IPS-NIHi11 (cell line): ENCODE measurements at regions not wholly inside any gene's neighbourhood (a gene's known extent, or its start where the extent isn't known, plus 50 kb on each side); places are given as distances from the start of the nearest gene placed in this dataset.
"Not testable (repeated sequence)": the region's sequence is repeated elsewhere in the genome, so short reads cannot be mapped to it uniquely, and the experiment has no call there.

Experiments
- DNase-seq: peaks from one replicate; pipeline ENCODE4 v3.0.0; 2012; ENCODE audit warnings: mixed read lengths, low spot score

DNA sequence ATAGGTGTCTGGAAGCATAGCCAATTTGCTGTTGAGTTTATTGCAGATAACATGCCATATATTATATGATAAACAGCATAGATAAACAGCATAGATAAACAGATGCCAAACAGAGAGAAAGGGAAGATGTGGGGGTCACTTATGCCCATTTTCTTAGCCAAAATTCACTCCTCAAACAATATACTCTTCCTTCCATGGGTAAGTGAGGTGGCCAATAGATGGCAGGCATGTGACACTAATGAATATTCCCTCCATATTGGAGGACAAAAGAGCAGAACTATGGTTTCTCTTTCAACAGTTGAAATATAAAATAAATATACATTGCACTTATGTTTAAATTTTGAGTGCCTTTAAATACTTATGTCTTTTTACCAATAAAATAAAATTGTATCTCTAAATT, 1212.8 kb downstream of the REEP3 start:
- peak; percentile 15 for DNase-seq

- no peak for DNase-seq
These were observed 1217.3 kb downstream of the REEP3 start for GRCh38 chr10:64738462-64738861.

DNA sequence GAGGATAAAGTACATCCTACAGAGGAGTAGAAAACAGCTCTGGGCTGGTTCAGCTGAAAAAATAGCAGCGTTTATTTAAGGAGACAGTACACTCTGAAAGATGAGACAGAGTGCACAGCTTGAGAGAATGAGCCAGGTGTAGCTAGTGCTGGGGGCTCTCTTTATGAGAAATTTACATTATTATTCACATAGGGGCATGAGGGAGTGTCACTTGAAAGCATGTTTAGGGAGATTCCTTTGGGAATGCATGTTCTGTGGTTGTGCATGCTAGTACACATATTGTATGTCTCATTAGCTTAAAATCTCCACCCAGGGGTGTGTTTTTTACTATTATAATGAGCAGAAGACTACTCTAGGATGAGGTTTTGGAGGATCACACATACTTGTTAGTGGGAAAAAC, 1224.4 kb downstream of the REEP3 start:
- no peak for DNase-seq

DNA sequence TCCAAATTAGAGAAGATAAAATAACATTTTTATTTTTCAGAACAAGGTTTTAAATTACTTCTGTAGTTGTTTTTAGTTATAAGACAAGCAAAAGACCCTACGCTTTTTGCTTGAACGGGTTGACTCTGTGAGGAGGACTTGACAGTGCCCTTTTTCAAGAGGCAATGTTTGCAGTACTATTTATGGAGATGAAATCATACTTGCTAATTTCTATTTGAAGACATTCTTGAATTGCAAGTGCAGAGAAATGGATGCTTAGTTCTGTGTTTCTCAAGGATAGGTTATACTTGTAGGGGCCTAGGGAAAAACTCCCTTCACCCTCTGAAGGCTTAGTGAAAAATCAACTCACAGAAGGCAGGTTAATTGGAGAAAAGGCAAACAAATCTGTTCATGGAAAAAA, 1229.5 kb downstream of the REEP3 start:
- DNase-seq: no peak

GRCh38 chr10:64753516-64753915, 1232.3 kb downstream of the REEP3 start:
- DNase-seq: no peak

DNA sequence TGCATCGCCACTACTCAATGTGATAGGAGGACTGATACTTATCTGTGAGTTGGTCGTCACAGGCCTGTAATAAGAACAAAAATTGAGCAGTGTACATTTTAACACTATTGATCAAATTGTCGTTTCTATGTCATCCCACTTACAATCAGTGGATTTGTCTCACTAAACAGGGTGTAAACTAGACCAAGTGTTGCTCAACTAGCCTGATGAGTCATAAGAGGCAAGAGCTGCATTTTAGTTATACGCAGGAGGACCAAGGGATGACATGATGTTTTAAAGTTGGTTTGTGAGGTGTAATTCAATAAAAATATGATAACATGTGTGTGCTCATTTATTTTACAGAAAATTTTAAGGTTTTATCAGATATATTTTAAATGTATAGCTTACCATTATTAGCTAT, 1239.2 kb downstream of the REEP3 start:
- no peak for DNase-seq

DNA sequence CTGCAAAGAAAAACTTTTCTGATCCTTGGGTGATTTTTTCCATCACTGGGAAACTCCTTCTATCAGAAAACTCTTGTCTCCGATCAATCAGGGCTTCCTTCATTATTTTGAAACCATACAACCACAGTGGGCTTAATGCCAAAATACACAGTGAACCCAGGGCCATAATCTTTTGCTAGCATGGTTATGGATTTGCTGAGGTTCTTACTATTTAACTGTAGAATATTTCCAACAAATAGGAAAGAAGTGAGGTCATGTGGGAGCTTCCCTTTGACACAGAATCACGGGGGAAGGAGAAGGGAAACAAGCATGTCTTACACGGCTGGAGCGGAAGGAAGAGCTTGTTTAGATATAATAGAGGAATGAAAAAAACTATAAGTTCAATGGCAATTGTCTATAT, 1241.7 kb downstream of the REEP3 start:
- DNase-seq: no peak

DNA sequence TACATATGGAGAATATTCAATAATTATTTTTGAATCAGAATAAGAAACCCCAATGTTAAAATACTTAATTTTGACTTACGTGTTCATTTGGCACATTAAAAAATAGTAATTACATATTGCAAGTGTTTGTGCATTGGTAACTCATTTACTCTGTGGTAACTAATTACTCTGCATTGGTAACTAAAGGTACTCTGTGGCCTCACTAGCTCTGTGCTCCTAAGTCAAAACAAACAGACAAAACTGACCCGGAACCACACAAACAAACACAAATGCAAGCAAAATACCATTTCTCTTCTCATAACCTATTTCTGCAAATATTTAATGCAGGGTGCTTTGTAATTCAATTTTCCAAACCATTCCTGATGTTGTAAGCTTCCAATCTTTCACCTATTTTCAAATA, 1244.3 kb downstream of the REEP3 start:
- DNase-seq: no peak

DNA sequence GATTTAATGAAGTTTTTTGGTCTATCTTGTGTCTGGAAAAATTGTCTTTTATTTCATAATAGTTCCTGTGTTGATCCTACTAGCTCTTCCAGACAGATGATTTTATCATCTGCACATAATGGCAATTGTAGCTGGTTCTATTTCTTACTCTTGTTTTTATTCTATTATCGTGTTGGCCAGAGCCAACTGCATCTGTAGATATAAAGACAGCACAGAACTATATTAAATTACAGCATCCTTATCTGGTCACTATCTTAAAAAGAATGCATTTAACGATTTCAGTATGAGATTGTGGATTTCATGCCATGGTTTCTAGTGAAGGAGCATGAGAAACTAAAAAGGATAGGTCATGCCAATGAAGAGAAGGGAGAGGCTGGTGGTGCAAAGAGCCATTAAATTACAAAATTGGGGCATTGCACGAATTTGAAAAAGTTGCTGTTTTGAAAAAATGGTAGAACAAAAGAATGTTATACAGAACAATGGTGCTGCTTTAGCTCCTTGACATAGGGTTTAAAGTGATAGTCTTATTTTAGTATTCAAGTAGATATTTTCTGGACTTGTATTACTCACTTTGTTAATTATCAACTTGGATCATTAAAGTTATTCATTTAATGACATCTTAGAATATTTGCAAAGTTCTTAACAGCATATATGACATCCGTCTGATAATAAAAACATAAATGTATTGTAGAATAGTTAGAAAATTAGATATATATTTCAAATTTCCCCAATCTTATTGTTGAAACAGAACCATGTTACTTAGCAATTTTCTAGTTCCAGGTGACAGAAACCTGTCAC, 1250.3 kb downstream of the REEP3 start:
- DNase-seq: no peak

- DNase-seq: no peak
These were observed 1252.2 kb downstream of the REEP3 start for GRCh38 chr10:64773357-64773756.

DNA sequence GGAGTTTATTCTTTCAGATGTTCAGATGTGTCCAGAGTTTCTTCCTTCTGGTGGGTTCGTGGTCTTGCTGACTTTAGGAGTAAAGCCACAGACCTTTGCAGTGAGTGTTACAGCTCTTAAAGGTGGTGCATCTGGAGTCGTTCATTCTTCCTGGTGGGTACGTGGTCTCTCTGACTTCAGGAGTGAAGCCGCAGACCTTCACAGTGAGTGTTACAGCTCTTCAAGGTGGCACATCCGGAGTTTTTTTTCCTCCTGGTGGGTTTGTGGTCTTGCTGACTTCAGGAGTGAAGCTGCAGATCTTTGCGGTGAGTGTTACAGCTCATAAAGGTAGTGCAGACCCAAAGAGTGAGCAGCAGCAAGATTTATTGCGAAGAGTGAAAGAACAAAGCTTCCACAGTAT, 1263.2 kb downstream of the REEP3 start:
- not testable (repeated sequence) for DNase-seq

GRCh38 chr10:64785816-64786215, 1264.6 kb downstream of the REEP3 start:
- DNase-seq: no peak

GRCh38 chr10:64786989-64787388, 1265.8 kb downstream of the REEP3 start:
- DNase-seq: no peak

GRCh38 chr10:64795847-64796246, 1274.6 kb downstream of the REEP3 start:
- no peak for DNase-seq

DNA sequence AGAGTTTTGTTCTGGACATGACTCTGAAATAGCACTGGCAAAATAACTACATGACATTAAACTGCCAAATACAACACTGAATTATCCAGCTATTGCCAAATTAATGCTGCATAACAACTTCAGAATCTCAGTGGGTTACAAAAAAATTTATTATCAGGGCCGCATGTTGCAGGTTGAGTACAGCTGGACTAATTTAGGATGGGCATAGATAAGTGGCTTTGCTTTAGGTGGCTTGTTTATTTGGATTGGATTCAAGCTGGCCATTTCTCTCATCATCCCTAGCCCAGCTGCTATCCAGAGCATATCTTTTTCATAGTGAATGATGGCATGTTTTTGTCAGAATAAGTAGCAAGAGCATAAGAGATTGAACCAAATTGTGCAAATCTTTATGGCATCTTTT, 1277.1 kb downstream of the REEP3 start:
- no peak for DNase-seq

DNA sequence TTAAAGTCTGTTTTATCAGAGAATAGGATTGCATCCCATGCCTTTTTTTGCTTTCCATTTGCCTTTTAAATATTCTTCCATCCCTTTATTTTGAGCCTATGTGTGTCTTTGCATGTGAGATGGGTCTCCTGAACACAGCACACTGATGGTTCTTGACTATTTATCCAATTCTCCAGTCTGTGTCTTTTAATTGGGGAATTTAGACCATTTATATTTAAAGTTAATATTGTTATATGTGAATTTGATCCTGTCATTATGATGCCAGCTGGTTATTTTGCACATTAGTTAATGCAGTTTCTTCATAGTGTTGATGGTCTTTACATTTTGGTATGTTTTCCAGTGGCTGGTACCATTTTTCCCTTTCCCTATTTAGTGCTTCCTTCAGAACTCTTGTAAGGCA, 1287.0 kb downstream of the REEP3 start:
- not testable (repeated sequence) for DNase-seq

GRCh38 chr10:64810046-64810445, 1288.8 kb downstream of the REEP3 start:
- not testable (repeated sequence) for DNase-seq

DNA sequence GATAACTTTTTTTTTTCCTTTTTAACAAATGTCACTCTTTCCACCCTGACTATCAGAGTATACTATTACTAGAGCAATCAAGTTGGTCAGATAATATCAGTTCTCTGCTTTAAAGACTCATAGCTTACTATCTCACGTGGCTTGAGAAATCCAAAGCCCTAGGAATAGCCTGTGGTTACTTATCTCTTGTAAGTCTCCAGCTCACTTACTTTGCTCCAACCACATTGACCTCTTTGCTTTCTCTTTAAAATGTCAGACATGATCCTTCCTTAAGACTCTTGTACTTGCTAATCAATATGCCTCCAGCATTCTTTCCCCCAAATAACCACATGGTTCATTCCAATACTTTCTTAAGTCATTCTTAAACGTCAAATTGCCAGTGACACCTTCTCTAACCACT, 1292.2 kb downstream of the REEP3 start:
- DNase-seq: no peak

DNA sequence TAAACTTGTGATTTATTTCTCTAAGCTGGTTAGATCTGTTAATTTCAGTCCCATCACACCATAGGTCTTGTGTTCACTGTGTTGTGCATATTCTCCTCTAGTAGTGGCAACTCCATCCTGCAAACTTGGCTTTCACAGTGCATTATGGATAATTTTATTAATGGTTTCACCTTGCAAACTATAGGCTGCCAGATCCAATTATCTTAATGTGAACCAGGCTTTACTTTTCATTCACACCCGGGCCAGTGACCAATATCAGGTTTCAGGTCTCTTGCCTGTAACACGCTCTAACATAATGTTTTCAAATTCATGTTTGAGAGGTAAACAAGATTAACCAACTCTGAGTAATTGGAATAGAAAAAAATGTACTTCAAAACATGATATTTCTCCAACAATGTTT, 1293.0 kb downstream of the REEP3 start:
- DNase-seq: no peak

DNA sequence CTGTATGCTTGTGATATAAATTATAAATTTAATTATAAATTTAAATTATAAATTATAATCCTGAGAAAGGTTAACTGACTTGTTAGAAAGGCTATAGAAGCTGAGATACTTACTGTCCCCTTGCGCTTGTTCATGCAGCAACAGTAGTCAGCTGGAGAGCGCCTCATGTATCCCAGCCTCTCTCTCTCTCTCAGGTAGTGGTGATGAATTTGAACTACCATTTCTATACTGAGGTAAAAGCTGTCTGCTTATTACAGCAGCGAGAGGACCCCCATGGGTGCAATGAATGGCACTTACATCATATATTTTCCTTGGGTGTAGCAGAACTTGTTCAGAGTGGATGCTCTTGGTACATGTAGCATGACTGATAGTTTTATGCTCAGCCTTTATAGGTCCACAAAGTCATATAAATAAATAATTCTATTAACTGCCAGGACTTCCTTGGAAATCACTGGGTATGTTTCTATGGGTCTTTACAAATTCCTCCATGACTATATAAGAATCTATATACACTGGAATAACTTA, 1308.7 kb downstream of the REEP3 start:
- DNase-seq: no peak

DNA sequence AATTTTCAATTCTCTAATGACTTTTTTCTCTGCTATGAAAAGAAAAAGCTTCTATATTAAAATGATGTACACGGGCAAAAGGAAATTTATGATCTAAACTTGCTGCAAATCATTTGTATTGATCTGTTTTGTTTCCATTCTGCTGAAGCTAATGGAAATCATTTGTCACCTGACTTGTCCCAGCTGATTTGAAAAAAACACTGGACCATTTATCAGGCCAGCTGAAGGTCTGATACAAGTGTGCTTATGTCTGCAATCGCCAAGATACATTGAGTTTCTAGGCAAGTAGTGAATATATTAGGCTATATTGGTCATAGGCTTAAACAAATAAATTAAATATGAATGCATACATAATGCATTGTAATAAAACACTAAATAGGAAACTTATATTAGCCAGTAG, 1309.7 kb downstream of the REEP3 start:
- no peak for DNase-seq

- no peak for DNase-seq
These were observed 1319.1 kb downstream of the REEP3 start for GRCh38 chr10:64840341-64840740.

- DNase-seq: no peak
These were observed 1325.5 kb downstream of the REEP3 start for GRCh38 chr10:64846700-64847099.

GRCh38 chr10:64855941-64856340, 1334.7 kb downstream of the REEP3 start:
- no peak for DNase-seq
